ENCODE measurements at regions not wholly inside any gene's neighbourhood (a gene's known extent, or its start where the extent isn't known, plus 50 kb on each side); places are given as distances from the start of the nearest gene placed in this dataset.

DNA sequence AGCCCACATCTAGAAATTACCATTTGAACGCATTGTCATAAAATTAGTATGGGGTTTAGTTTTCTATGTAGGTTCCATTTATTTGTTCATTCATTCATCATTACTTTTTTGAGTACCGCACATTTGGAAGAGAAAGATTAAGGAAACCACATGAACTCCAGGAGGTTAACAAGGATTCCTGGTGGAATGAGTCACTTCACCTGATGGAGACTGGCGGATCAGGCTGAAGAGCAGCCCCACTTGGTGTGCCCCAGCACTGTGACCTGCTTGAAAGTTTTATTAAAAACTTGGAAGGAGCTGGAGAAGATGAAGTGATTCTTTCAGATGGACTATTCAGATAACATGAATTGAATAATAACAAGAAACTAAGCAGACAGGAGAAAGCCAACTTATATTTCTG lies 293.6 kb upstream of the CDH11 start:
- Histone ChIP-seq H3K36me3 (ENCODE audit: control insufficient read depth in 1 of 2, insufficient read depth in 2 of 2, low read length in 2 of 2) (no peaks in the 10 kb centered on the region), H3K4me3 (replicated peaks in 1 of 2; ENCODE audit: low read depth in 1 of 2, low read length in 2 of 2) (no peak overlapping the region), H3K9ac (ENCODE audit: low read length) (no peak overlapping the region), H3K27me3 (ENCODE audit: insufficient read depth, low read length) (no peaks in the 10 kb centered on the region), H3K4me2 (ENCODE audit: low read length) (no peak overlapping the region), H3K9me3 (ENCODE audit: control insufficient read depth in 1 of 2, insufficient read depth in 1 of 2, low read depth in 1 of 2, low read length in 2 of 2) (peaks cover 6 to 10% of the 10 kb centered on the region in 2 experiments; a peak in 2 of 4 replicates), H3K79me2 (ENCODE audit: insufficient read depth, low read length) (no peaks in the 10 kb centered on the region), H4K20me1 (ENCODE audit: insufficient read depth) (no peaks in the 10 kb centered on the region), H3K27ac (ENCODE audit: low read depth, low read length) (no peak overlapping the region), H3K9me2 (ENCODE audit: insufficient read depth) (no peaks in the 10 kb centered on the region), H3K4me1 (ENCODE audit: control insufficient read depth in 1 of 2, insufficient read depth in 2 of 2, low read length in 2 of 2) (no peaks in the 10 kb centered on the region), H2AFZ (ENCODE audit: low read depth, low read length, poor library complexity, severe bottlenecking) (no peak overlapping the region)
- no peak for DNase-seq (ENCODE audit: low read depth, low spot score)
- no peak for ATAC-seq
- ChIA-PET CTCF (no interaction called here), POLR2A (no interaction called here), RAD21 (ENCODE audit: low non-redundant PET in 1 of 2, low total read pairs in 2 of 2, uncharacterized antibody in 2 of 2, unreplicated experiment in 2 of 2) (no interaction called here)
- intact Hi-C loops (cut with micrococcal nuclease), result no loop called here
- BruUV-seq (replicated peaks), result no TSS peak
- TF ChIP-seq SIN3A (IDR thresholded peaks at IDR 0.05; ENCODE audit: low read depth) (no peak), YY1 (IDR thresholded peaks at IDR 0.05; ENCODE audit: extremely low read depth, insufficient replicate concordance, low read depth, low read length) (no peak), FOSL1 (IDR thresholded peaks at IDR 0.05; ENCODE audit: low read depth) (no peak), EGR1 (IDR thresholded peaks at IDR 0.05; ENCODE audit: low read depth) (no peak), ELF1 (IDR thresholded peaks at IDR 0.05; ENCODE audit: borderline replicate concordance, low read depth) (no peak), ZFX (IDR thresholded peaks at IDR 0.05) (no peak), SP1 (IDR thresholded peaks at IDR 0.05; ENCODE audit: low read depth) (no peak), ZNF274 (IDR thresholded peaks at IDR 0.05; ENCODE audit: low read depth, low read length) (no peak), SRF (IDR thresholded peaks at IDR 0.05; ENCODE audit: low read depth) (no peak), CBX3 (IDR thresholded peaks at IDR 0.05; ENCODE audit: low read depth) (no peak), JUND (IDR thresholded peaks at IDR 0.05) (no peak), EZH2 (IDR thresholded peaks at IDR 0.05) (no peak), POLR2AphosphoS5 (IDR thresholded peaks at IDR 0.05; ENCODE audit: low read depth, low read length) (no peak), POLR2A (IDR thresholded peaks at IDR 0.05; ENCODE audit: borderline replicate concordance, extremely low read depth, insufficient read depth, insufficient read length) (no peak), EZH2phosphoT487 (IDR thresholded peaks at IDR 0.05; ENCODE audit: borderline replicate concordance) (no peak), RAD21 (IDR thresholded peaks at IDR 0.05; ENCODE audit: low read depth) (no peak)
- TF ChIP-seq, protein P1, sequence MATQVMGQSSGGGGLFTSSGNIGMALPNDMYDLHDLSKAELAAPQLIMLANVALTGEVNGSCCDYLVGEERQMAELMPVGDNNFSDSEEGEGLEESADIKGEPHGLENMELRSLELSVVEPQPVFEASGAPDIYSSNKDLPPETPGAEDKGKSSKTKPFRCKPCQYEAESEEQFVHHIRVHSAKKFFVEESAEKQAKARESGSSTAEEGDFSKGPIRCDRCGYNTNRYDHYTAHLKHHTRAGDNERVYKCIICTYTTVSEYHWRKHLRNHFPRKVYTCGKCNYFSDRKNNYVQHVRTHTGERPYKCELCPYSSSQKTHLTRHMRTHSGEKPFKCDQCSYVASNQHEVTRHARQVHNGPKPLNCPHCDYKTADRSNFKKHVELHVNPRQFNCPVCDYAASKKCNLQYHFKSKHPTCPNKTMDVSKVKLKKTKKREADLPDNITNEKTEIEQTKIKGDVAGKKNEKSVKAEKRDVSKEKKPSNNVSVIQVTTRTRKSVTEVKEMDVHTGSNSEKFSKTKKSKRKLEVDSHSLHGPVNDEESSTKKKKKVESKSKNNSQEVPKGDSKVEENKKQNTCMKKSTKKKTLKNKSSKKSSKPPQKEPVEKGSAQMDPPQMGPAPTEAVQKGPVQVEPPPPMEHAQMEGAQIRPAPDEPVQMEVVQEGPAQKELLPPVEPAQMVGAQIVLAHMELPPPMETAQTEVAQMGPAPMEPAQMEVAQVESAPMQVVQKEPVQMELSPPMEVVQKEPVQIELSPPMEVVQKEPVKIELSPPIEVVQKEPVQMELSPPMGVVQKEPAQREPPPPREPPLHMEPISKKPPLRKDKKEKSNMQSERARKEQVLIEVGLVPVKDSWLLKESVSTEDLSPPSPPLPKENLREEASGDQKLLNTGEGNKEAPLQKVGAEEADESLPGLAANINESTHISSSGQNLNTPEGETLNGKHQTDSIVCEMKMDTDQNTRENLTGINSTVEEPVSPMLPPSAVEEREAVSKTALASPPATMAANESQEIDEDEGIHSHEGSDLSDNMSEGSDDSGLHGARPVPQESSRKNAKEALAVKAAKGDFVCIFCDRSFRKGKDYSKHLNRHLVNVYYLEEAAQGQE (IDR thresholded peaks at IDR 0.05; ENCODE audit: low read depth), result no peak
- TF ChIP-seq, protein P2, sequence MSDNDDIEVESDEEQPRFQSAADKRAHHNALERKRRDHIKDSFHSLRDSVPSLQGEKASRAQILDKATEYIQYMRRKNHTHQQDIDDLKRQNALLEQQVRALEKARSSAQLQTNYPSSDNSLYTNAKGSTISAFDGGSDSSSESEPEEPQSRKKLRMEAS (IDR thresholded peaks at IDR 0.05), result no peak
